IPS-15b (cell line): ENCODE measurements at regions not wholly inside any gene's neighbourhood (a gene's known extent, or its start where the extent isn't known, plus 50 kb on each side); places are given as distances from the start of the nearest gene placed in this dataset.

Experiments
- H3K27me3 ChIP-seq: one replicate; pipeline ENCODE4 v1.6.1; 2013; ENCODE audit warnings: low read length; ENCODE audit not compliant: control insufficient read depth, insufficient read depth
- H3K36me3 ChIP-seq: one replicate; pipeline ENCODE4 v1.6.1; 2013; ENCODE audit warnings: low read length; ENCODE audit not compliant: control insufficient read depth, insufficient read depth
- H3K4me1 ChIP-seq: one replicate; pipeline ENCODE4 v1.6.1; 2013; ENCODE audit warnings: mild to moderate bottlenecking, low read length; ENCODE audit not compliant: control insufficient read depth, insufficient read depth
- H3K4me3 ChIP-seq: one replicate; pipeline ENCODE4 v1.5.1; 2013; ENCODE audit warnings: low read depth, low read length
- H3K9ac ChIP-seq: one replicate; pipeline ENCODE4 v1.6.1; 2013; ENCODE audit warnings: low read depth, mild to moderate bottlenecking, low read length
- H3K9me3 ChIP-seq: one replicate; pipeline ENCODE4 v1.6.1; 2013; ENCODE audit warnings: mild to moderate bottlenecking, low read length; ENCODE audit not compliant: control insufficient read depth, insufficient read depth

DNA sequence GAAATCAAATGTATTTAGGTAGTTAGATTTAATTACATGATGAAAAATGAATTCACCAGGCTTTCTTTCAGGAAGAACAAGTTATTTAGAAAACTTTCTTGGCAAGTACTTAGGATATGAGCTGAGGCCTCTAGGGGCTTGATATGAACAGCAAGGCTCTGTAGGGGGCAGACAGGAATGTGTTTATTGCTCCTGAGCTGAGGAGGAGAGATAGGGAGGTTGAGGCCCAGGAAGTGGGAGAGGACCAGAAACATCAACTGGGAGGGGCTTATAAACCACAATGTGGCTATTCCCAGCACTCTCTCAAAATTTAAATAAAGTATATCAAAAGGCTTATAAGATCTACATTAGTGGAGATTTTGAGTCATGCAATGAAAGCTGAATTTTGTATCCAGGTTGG lies 154.0 kb upstream of the MAF start:
- Histone ChIP-seq H3K9ac (no peak overlapping the region), H3K4me3 (no peak overlapping the region), H3K36me3 (no peaks in the 10 kb centered on the region), H3K27me3 (no peaks in the 10 kb centered on the region), H3K4me1 (no peaks in the 10 kb centered on the region), H3K9me3 (no peaks in the 10 kb centered on the region)

GRCh38 chr16:79754081-79754480 lies 153.5 kb upstream of the MAF start:
- Histone ChIP-seq H3K36me3 (no peaks in the 10 kb centered on the region), H3K27me3 (no peaks in the 10 kb centered on the region), H3K4me3 (no peak overlapping the region), H3K9me3 (no peaks in the 10 kb centered on the region), H3K4me1 (no peaks in the 10 kb centered on the region), H3K9ac (no peak overlapping the region)

GRCh38 chr16:79753286-79753685 lies 152.7 kb upstream of the MAF start:
- H3K27me3 ChIP-seq = no peaks in the 10 kb centered on the region
- no peak overlapping the region for H3K9ac ChIP-seq
- H3K9me3 ChIP-seq = no peaks in the 10 kb centered on the region
- H3K36me3 ChIP-seq = no peaks in the 10 kb centered on the region
- no peak overlapping the region for H3K4me3 ChIP-seq
- no peaks in the 10 kb centered on the region for H3K4me1 ChIP-seq

- H3K27me3 ChIP-seq = no peaks in the 10 kb centered on the region
Measured at GRCh38 chr16:79752396-79752795, 151.9 kb upstream of the MAF start.

DNA sequence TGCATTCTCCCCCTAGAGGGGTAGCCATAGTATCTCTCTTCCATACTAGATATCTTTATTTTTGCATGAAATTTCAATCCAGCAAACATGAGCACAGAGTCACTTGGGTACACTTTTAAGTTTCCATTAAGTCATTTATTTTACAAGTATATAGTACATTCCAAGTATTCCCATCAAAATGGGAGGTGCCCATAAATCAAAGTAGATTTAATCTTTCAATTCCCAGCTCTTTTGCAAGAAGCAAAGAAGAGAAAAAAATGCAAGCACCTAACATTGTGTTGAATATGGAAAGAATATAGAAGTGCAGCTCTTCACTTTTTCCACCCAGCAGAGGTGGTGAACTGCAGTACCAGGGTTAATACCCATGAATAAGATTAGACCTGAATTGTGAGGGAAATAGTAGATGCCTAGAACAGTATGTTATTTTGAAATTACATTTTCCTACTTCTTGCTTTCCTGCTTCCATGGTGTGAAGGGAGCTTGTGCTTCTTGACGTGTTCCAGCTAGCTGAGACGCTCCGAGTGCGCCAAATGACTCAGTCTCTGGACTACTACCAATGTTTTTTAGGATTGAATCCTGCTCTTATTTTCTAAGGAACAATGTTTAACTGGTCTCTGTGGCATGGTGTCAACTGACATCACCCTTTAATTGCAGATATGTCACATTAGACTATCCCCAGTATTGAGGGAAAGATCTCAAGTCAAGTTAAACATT lies 151.1 kb upstream of the MAF start:
- Histone ChIP-seq H3K9ac (no peak overlapping the region), H3K27me3 (no peaks in the 10 kb centered on the region), H3K4me3 (no peak overlapping the region), H3K9me3 (no peaks in the 10 kb centered on the region), H3K36me3 (no peaks in the 10 kb centered on the region), H3K4me1 (no peaks in the 10 kb centered on the region)

More at GRCh38 chr16:79752396-79752795, 151.9 kb upstream of the MAF start:
- H3K4me1 ChIP-seq = no peaks in the 10 kb centered on the region
- no peaks in the 10 kb centered on the region for H3K36me3 ChIP-seq
- no peaks in the 10 kb centered on the region for H3K9me3 ChIP-seq
- no peak overlapping the region for H3K4me3 ChIP-seq
- no peak overlapping the region for H3K9ac ChIP-seq

DNA sequence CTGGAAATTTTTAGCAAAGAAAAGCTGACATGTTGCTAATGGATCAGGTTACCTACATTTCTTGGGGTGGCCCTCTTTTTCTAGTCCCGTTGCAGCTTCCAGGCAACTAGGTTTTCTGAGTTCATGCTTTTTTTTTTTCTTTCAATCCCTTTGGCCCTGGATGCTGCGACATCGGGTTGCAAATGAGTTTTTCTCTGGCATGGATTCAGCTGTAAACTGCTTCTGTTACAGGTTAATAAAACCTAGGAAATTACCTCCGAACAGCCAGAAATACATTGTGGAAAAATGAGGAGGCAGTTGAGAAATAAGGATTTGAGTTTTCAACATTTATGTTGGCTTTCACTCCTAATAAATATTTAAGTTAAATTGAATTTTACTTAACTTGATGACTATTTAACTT lies 149.8 kb upstream of the MAF start:
- H3K4me3 ChIP-seq = no peak overlapping the region
- no peak overlapping the region for H3K9ac ChIP-seq
- H3K4me1 ChIP-seq = no peaks in the 10 kb centered on the region
- no peaks in the 10 kb centered on the region for H3K27me3 ChIP-seq
- H3K9me3 ChIP-seq = no peaks in the 10 kb centered on the region
- no peaks in the 10 kb centered on the region for H3K36me3 ChIP-seq

GRCh38 chr16:79748629-79749028 lies 148.1 kb upstream of the MAF start:
- no peaks in the 10 kb centered on the region for H3K36me3 ChIP-seq
- no peak overlapping the region for H3K4me3 ChIP-seq
- no peak overlapping the region for H3K9ac ChIP-seq
- no peaks in the 10 kb centered on the region for H3K9me3 ChIP-seq
- H3K27me3 ChIP-seq = no peaks in the 10 kb centered on the region
- no peaks in the 10 kb centered on the region for H3K4me1 ChIP-seq

GRCh38 chr16:79747688-79748087 lies 147.2 kb upstream of the MAF start:
- H3K9ac ChIP-seq = no peak overlapping the region
- no peaks in the 10 kb centered on the region for H3K27me3 ChIP-seq
- no peaks in the 10 kb centered on the region for H3K9me3 ChIP-seq
- H3K4me3 ChIP-seq = no peak overlapping the region
- H3K36me3 ChIP-seq = no peaks in the 10 kb centered on the region
- no peaks in the 10 kb centered on the region for H3K4me1 ChIP-seq

DNA sequence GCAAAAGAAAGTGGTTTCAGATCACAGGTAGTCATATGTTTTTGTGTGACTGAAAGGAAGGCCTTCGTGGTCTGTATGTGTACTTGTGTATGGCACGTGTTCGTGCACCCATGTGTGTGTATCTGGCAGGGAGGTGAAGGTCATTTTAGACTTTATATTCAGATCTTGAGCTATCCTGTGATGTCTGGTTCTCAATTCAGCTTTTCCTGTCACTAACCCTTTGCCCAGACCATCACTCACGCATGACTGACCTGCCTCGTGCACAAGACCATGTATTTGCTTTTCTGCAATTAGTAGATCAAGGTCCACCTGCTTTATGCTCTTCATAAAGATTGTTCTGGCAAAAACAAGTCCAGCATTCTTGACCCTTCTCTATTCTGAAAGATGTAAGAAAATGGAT lies 139.7 kb upstream of the MAF start:
- Histone ChIP-seq H3K4me3 (no peak overlapping the region), H3K36me3 (no peaks in the 10 kb centered on the region), H3K9me3 (no peaks in the 10 kb centered on the region), H3K27me3 (no peaks in the 10 kb centered on the region), H3K9ac (no peak overlapping the region), H3K4me1 (peaks cover 4% of the 10 kb centered on the region)

GRCh38 chr16:79735271-79735670 lies 134.7 kb upstream of the MAF start:
- H3K4me3 ChIP-seq = no peak overlapping the region
- no peaks in the 10 kb centered on the region for H3K27me3 ChIP-seq
- no peak overlapping the region for H3K9ac ChIP-seq
- H3K36me3 ChIP-seq = no peaks in the 10 kb centered on the region
- no peaks in the 10 kb centered on the region for H3K9me3 ChIP-seq
- H3K4me1 ChIP-seq = peaks cover 4% of the 10 kb centered on the region

DNA sequence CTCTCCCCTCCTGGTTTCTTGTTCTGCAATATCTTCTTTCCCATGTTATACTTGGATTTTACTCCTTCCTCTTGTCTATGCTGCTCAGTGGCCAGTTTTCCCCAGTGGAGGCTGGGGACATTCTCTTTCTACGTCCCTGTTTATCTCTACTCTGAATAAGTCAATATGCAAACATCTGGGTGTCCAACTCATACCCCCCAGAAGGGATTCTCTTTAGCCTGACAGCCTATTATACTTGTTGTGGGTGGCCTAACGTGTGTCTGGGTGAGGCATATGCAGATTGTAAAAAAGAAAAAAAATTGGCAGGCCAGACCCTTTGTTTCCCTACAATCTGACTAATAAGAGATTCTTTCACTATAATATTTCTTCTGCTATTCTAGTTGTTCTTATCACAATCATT lies 134.2 kb upstream of the MAF start:
- H3K4me3 ChIP-seq = no peak overlapping the region
- no peak overlapping the region for H3K9ac ChIP-seq
- no peaks in the 10 kb centered on the region for H3K27me3 ChIP-seq
- H3K36me3 ChIP-seq = no peaks in the 10 kb centered on the region
- H3K9me3 ChIP-seq = no peaks in the 10 kb centered on the region
- peaks cover 4% of the 10 kb centered on the region for H3K4me1 ChIP-seq

DNA sequence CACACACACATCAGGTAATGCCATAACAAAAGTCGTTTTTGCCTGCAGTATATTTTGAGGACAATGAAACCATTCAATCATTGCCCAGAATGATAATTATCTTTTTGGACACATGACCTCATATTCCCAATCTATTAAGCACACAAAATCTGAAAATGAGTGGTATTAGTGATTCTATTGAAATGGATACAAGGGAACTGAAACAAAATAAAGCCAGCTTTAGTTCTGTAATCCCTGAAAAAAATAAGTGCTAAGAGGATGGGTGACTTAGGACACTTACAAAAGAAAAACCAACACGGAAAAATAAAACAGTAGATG lies 128.3 kb upstream of the MAF start:
- no peak overlapping the region for H3K4me3 ChIP-seq
- no peaks in the 10 kb centered on the region for H3K27me3 ChIP-seq
- no peaks in the 10 kb centered on the region for H3K4me1 ChIP-seq
- no peaks in the 10 kb centered on the region for H3K36me3 ChIP-seq
- no peaks in the 10 kb centered on the region for H3K9me3 ChIP-seq
- H3K9ac ChIP-seq = no peak overlapping the region
